DND-41 (cell line): ENCODE measurements at regions not wholly inside any gene's neighbourhood (a gene's known extent, or its start where the extent isn't known, plus 50 kb on each side); places are given as distances from the start of the nearest gene placed in this dataset.

Source experiments
- CTCF ChIP-seq: IDR thresholded peaks from 2 replicates; pipeline ENCODE4 v1.5.1; 2012; ENCODE audit warnings: borderline replicate concordance, low read length, moderate library complexity, mild to moderate bottlenecking; ENCODE audit not compliant: poor library complexity, severe bottlenecking; ENCODE audit errors: extremely low read depth
- EZH2 ChIP-seq: IDR thresholded peaks from 3 replicates; pipeline ENCODE4 v1.6.1; 2012; ENCODE audit warnings: borderline replicate concordance, low read depth, mild to moderate bottlenecking, moderate library complexity, low read length, inconsistent platforms; ENCODE audit not compliant: severe bottlenecking

GRCh38 chr15:62409466-62409865 is 244.4 kb upstream of the C2CD4B start:
- no peak for TF ChIP-seq CTCF
- no peak for TF ChIP-seq EZH2
